B cell (primary cell): ENCODE measurements at regions not wholly inside any gene's neighbourhood (a gene's known extent, or its start where the extent isn't known, plus 50 kb on each side); places are given as distances from the start of the nearest gene placed in this dataset.

ENCODE experiments used
- ATAC-seq: fragments of 200-7000 bp; cut with Tn5 transposase; one replicate; pipeline ENCODE4 v1.10.0; 2021; ENCODE audit warnings: low read depth, mild to moderate bottlenecking, moderate number of reproducible peaks, moderate library complexity
- CTCF ChIA-PET: fragments of 350-600 bp; sonication (Branson Sonifier 250); formaldehyde crosslinking; loops from one replicate; lab custom pipeline; 2021; ENCODE audit warnings: antibody characterized with exemption, inconsistent platforms; lab: Charles Lee
- POLR2A ChIA-PET: fragments of 350-600 bp; sonication (Branson Sonifier 250); formaldehyde crosslinking; loops from one replicate; lab custom pipeline; 2021; ENCODE audit warnings: antibody characterized with exemption; lab: Charles Lee
- DNase-seq: peaks from one replicate; pipeline ENCODE4 v3.0.0; 2013
- H2AFZ ChIP-seq: 2 replicates; pipeline ENCODE4 v1.6.1; 2012; ENCODE audit warnings: mild to moderate bottlenecking, low read depth, low read length; ENCODE audit not compliant: insufficient read depth, poor library complexity, severe bottlenecking
- H3K27ac ChIP-seq, 2 donors: 1 replicate in 1 of 2; 2 replicates in 1 of 2; pipeline ENCODE4 v1.5.1; 2012 to 2013; ENCODE audit warnings: low read length in 2 of 2, mild to moderate bottlenecking in 2 of 2, moderate library complexity in 1 of 2
- H3K27me3 ChIP-seq, 4 experiments: fragments of 200-600 bp in 1 of 4; sonication (generic) in 1 of 4; replicated peaks in 1 of 4; 1 replicate in 2 of 4; 2 replicates in 2 of 4; pipeline versions ENCODE4 v1.6.1 to v1.7.0; 2013 to 2016; ENCODE audit warnings: low read length in 3 of 4, mild to moderate bottlenecking in 2 of 4, mixed read lengths in 1 of 4, moderate library complexity in 1 of 4; ENCODE audit not compliant: insufficient read depth in 4 of 4, control insufficient read depth in 3 of 4; ENCODE audit errors: control extremely low read depth in 1 of 4
- H3K36me3 ChIP-seq, 2 experiments: replicated peaks in 1 of 2; 1 replicate in 1 of 2; 2 replicates in 1 of 2; pipeline versions ENCODE4 v1.6.1 to v1.7.1; 2013; ENCODE audit warnings: low read length in 1 of 2; ENCODE audit not compliant: insufficient read depth in 2 of 2, control insufficient read depth in 1 of 2; ENCODE audit errors: control extremely low read depth in 1 of 2, extremely low read depth in 1 of 2
- H3K4me1 ChIP-seq, 2 donors: fragments of 200-600 bp in 1 of 2; sonication (generic) in 1 of 2; 1 replicate in 1 of 2; 2 replicates in 1 of 2; pipeline versions ENCODE4 v1.5.1 to v1.6.1; 2013 to 2017; ENCODE audit warnings: low read length in 2 of 2; ENCODE audit not compliant: control insufficient read depth in 2 of 2, insufficient read depth in 2 of 2
- H3K4me2 ChIP-seq: replicated peaks from 2 replicates; pipeline ENCODE3; 2012; ENCODE audit warnings: mild to moderate bottlenecking, low read depth, low read length; ENCODE audit not compliant: poor library complexity, severe bottlenecking
- H3K4me3 ChIP-seq, 5 experiments: fragments of 200-600 bp in 1 of 5; sonication (generic) in 1 of 5; 1 replicate in 3 of 5; 2 replicates in 2 of 5; pipeline versions ENCODE4 v1.5.1 to v1.7.0; 2011 to 2016; ENCODE audit warnings: low read length in 4 of 5, mild to moderate bottlenecking in 4 of 5, low read depth in 2 of 5, control low read depth in 1 of 5, moderate library complexity in 1 of 5; ENCODE audit not compliant: insufficient read depth in 1 of 5; ENCODE audit errors: control extremely low read depth in 1 of 5, extremely low read depth in 1 of 5
- H3K79me2 ChIP-seq: fragments of 200-600 bp; sonication (generic); one replicate; pipeline ENCODE4 v1.6.0; 2016; ENCODE audit warnings: low read length; ENCODE audit not compliant: control insufficient read depth, insufficient read depth
- H3K9ac ChIP-seq: fragments of 200-600 bp; sonication (generic); 2 replicates; pipeline ENCODE4 v1.6.1; 2017; ENCODE audit warnings: mild to moderate bottlenecking, low read length, moderate library complexity
- H3K9me3 ChIP-seq, 3 donors: one replicate each; pipeline versions ENCODE4 v1.6.1 to v1.7.1; 2013; ENCODE audit warnings: low read length in 2 of 3; ENCODE audit not compliant: control insufficient read depth in 2 of 3, insufficient read depth in 1 of 3; ENCODE audit errors: control extremely low read depth in 1 of 3
- H4K20me1 ChIP-seq: 2 replicates; pipeline ENCODE4 v1.6.0; 2012; ENCODE audit warnings: mild to moderate bottlenecking, low read length; ENCODE audit not compliant: insufficient read depth, control insufficient read depth, poor library complexity, severe bottlenecking
- H3K27ac Mint-ChIP-seq: one replicate; pipeline ENCODE4 v1.8.0; 2021; ENCODE audit warnings: mixed read lengths
- H3K27me3 Mint-ChIP-seq: one replicate; pipeline ENCODE4 v1.8.0; 2021; ENCODE audit warnings: mixed read lengths
- H3K4me1 Mint-ChIP-seq: one replicate; pipeline ENCODE4 v1.8.0; 2021; ENCODE audit warnings: mixed read lengths
- H3K4me3 Mint-ChIP-seq: one replicate; pipeline ENCODE4 v1.8.0; 2021; ENCODE audit warnings: mixed read lengths
- H3K9me3 Mint-ChIP-seq: one replicate; pipeline ENCODE4 v1.8.0; 2022; ENCODE audit warnings: mixed read lengths; ENCODE audit not compliant: insufficient read depth
- EZH2 ChIP-seq: IDR thresholded peaks from 2 replicates; pipeline ENCODE4 v1.6.1; 2012; ENCODE audit warnings: borderline replicate concordance, low read depth, mild to moderate bottlenecking, moderate library complexity, low read length; ENCODE audit not compliant: insufficient read depth, poor library complexity, severe bottlenecking
- WGBS: methylation state at CpG from one replicate; pipeline ENCODE4 v1.1.5; 2013; ENCODE audit warnings: missing lambda C conversion rate; ENCODE audit not compliant: insufficient coverage; 5-methylcytosine and 5-hydroxymethylcytosine counted together
- intact Hi-C: fragments of 100-400 bp; cut with micrococcal nuclease; formaldehyde crosslinking; loops from one replicate; pipeline ENCODE4 v1.10.0; 2022
- TF ChIP-seq, protein P1 (sequence below): fragments of 200-600 bp; IDR thresholded peaks from one replicate; pipeline ENCODE4 v1.8.0; 2022; ENCODE audit warnings: antibody characterized with exemption, mild to moderate bottlenecking

DNA sequence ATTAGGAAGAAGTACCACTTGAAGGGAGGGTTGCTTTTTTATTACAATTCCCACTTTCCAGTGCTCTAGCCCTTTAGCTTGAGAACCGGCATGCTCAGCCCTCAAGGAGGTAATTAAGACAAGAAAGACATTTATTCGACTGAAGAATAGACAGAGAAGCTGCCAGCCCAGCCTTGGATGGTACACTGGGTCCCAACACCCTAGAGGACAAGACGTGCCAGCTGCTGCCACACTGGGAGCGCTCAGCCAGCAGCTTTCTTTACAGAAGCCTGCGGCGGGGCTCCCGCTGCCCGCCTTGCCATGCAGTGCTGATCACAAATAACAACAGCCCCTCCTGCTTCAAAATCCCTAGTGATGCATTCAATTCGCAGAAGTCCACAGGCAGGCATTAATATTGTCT is 746.3 kb upstream of the RAB6C start:
- H4K20me1 ChIP-seq = no peaks in the 10 kb centered on the region
- H3K9me3 Mint-ChIP-seq = peaks cover 7% of the 10 kb centered on the region
- H3K27me3 Mint-ChIP-seq = peaks cover 7% of the 10 kb centered on the region
- H3K27me3 ChIP-seq = peaks cover 0 to 3% (median 0%) of the 10 kb centered on the region in 4 experiments
- no peak overlapping the region for H3K4me2 ChIP-seq
- H3K9ac ChIP-seq = no peak overlapping the region
- no peaks in the 10 kb centered on the region for H3K36me3 ChIP-seq
- H3K4me1 Mint-ChIP-seq = no peaks in the 10 kb centered on the region
- no peak overlapping the region for H2AFZ ChIP-seq
- H3K4me1 ChIP-seq = no peaks in the 10 kb centered on the region
- no peak overlapping the region for H3K4me3 ChIP-seq
- WGBS = 87% methylated on average over 9 of the region's 9 CpGs
- peaks cover 0 to 3% (median 0%) of the 10 kb centered on the region in 3 donors for H3K9me3 ChIP-seq
- POLR2A ChIA-PET = no interaction called here
- no peak overlapping the region for H3K27ac ChIP-seq
- no peaks in the 10 kb centered on the region for H3K79me2 ChIP-seq
- intact Hi-C loops = no loop called here
- no peak overlapping the region for H3K27ac Mint-ChIP-seq
- DNase-seq (no peak), ATAC-seq (no peak)
- no peak overlapping the region for H3K4me3 Mint-ChIP-seq
- no peak for TF ChIP-seq EZH2
- TF ChIP-seq, protein P1, sequence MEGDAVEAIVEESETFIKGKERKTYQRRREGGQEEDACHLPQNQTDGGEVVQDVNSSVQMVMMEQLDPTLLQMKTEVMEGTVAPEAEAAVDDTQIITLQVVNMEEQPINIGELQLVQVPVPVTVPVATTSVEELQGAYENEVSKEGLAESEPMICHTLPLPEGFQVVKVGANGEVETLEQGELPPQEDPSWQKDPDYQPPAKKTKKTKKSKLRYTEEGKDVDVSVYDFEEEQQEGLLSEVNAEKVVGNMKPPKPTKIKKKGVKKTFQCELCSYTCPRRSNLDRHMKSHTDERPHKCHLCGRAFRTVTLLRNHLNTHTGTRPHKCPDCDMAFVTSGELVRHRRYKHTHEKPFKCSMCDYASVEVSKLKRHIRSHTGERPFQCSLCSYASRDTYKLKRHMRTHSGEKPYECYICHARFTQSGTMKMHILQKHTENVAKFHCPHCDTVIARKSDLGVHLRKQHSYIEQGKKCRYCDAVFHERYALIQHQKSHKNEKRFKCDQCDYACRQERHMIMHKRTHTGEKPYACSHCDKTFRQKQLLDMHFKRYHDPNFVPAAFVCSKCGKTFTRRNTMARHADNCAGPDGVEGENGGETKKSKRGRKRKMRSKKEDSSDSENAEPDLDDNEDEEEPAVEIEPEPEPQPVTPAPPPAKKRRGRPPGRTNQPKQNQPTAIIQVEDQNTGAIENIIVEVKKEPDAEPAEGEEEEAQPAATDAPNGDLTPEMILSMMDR = no peak
- CTCF ChIA-PET = no interaction called here

DNA sequence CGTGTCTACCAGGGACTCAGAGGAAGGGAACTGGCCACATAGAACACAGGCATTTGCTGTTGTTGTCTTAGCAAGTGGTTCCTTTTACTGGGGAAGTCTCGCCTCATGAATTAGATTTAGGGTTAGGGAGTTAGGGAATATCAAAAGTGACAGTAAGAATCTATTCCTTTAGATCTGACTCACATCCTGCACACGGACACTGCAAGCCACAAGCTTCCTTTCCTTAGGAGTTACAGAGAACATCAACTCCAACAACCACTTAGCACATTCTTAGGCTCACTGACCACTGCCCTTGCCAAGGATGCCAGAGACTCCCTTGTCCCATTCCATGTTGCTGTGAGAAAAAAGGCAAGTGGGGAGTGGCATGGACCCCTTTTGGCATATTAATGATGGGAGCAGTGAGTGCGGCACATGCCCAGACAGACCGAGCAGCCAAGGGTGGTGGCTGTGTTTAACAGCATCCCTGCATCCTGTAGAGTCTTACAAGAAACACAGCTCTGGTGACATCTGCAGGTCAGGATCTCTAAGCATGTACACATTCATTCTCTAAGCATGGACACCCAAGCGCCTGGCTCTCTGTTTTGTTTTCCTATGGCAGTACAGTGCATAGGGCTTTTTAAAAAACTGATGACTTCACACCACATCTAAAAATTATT is 745.6 kb upstream of the RAB6C start:
- no peak overlapping the region for H3K27ac Mint-ChIP-seq
- no peak overlapping the region for H3K27ac ChIP-seq
- H3K79me2 ChIP-seq = no peaks in the 10 kb centered on the region
- intact Hi-C loops = no loop called here
- H3K9me3 Mint-ChIP-seq = peaks cover 7% of the 10 kb centered on the region
- H3K36me3 ChIP-seq = no peaks in the 10 kb centered on the region
- WGBS = 89% methylated on average over 3 of the region's 6 CpGs
- TF ChIP-seq EZH2 = no peak
- TF ChIP-seq, protein P1 = no peak
- ChIA-PET POLR2A (no interaction called here), CTCF (no interaction called here)
- ATAC-seq (no peak), DNase-seq (no peak)
- no peaks in the 10 kb centered on the region for H3K4me1 Mint-ChIP-seq
- H3K4me3 Mint-ChIP-seq = no peak overlapping the region
- H2AFZ ChIP-seq = no peak overlapping the region
- no peaks in the 10 kb centered on the region for H3K4me1 ChIP-seq
- H3K9me3 ChIP-seq = peaks cover 0 to 3% (median 0%) of the 10 kb centered on the region in 3 donors
- H4K20me1 ChIP-seq = no peaks in the 10 kb centered on the region
- peaks cover 7% of the 10 kb centered on the region for H3K27me3 Mint-ChIP-seq
- no peak overlapping the region for H3K4me3 ChIP-seq
- no peak overlapping the region for H3K4me2 ChIP-seq
- no peak overlapping the region for H3K9ac ChIP-seq
- H3K27me3 ChIP-seq = no peaks in the 10 kb centered on the region
